ENCODE measurements at regions not wholly inside any gene's neighbourhood (a gene's known extent, or its start where the extent isn't known, plus 50 kb on each side); places are given as distances from the start of the nearest gene placed in this dataset.

DNA sequence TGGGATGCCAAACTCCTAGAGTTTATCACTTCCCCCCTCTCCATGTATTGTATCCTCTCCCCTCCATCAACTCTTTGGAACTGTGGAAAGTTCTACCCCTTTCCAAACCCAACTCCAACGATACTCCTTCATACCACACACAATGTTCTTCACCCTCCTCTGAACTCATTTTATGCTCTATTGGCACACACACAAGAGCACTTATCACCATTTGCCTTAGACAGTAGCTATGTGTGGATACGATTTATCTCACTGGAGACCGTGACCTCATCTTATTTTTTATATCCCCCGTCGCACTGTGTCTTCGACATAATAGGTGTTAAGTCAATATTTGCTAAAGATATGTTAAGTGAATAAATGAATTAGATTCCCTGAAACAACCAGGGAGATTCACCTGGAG lies 316.5 kb upstream of the PROK2 start:
- TF ChIP-seq, protein P1, sequence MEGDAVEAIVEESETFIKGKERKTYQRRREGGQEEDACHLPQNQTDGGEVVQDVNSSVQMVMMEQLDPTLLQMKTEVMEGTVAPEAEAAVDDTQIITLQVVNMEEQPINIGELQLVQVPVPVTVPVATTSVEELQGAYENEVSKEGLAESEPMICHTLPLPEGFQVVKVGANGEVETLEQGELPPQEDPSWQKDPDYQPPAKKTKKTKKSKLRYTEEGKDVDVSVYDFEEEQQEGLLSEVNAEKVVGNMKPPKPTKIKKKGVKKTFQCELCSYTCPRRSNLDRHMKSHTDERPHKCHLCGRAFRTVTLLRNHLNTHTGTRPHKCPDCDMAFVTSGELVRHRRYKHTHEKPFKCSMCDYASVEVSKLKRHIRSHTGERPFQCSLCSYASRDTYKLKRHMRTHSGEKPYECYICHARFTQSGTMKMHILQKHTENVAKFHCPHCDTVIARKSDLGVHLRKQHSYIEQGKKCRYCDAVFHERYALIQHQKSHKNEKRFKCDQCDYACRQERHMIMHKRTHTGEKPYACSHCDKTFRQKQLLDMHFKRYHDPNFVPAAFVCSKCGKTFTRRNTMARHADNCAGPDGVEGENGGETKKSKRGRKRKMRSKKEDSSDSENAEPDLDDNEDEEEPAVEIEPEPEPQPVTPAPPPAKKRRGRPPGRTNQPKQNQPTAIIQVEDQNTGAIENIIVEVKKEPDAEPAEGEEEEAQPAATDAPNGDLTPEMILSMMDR (IDR thresholded peaks at IDR 0.05; ENCODE audit: low read depth, low read length): no peak
- no peak for TF ChIP-seq POLR2A (IDR thresholded peaks at IDR 0.05; ENCODE audit: extremely low read depth, insufficient read length)
